Gastrocnemius medialis (tissue), 4 donors: ENCODE measurements at regions not wholly inside any gene's neighbourhood (a gene's known extent, or its start where the extent isn't known, plus 50 kb on each side); places are given as distances from the start of the nearest gene placed in this dataset.

Source experiments
- CTCF ChIP-seq, 5 experiments: fragments of 450-650 bp in 3 of 5; fragments of 200-600 bp in 2 of 5; sonication (generic) in 2 of 5; IDR thresholded peaks in 4 of 5; conservative IDR thresholded peaks in 1 of 5; 1 replicate in 4 of 5; 2 replicates in 1 of 5; pipeline ENCODE4 v1.5.1; 2016 to 2019; ENCODE audit warnings: antibody characterized with exemption in 5 of 5, mild to moderate bottlenecking in 3 of 5, moderate library complexity in 3 of 5
- POLR2A ChIP-seq, 2 donors: fragments of 450-650 bp; IDR thresholded peaks; one replicate each; pipeline ENCODE4 v1.6.1; 2017; ENCODE audit warnings: antibody characterized with exemption in 2 of 2, mild to moderate bottlenecking in 2 of 2, moderate library complexity in 2 of 2

GRCh38 chr10:109464949-109465348 lies 458.4 kb downstream of the XPNPEP1 start:
- TF ChIP-seq CTCF (IDR thresholded peaks at IDR 0.05 in 4 of 5, conservative IDR thresholded peaks at IDR 0.05 in 1 of 5) (no peak), POLR2A (IDR thresholded peaks at IDR 0.05) (no peak)
